Neural cell (in vitro differentiated cells): ENCODE measurements at regions not wholly inside any gene's neighbourhood (a gene's known extent, or its start where the extent isn't known, plus 50 kb on each side); places are given as distances from the start of the nearest gene placed in this dataset.

Experiments used
- H2AFZ ChIP-seq: fragments of 200-600, 300-800 bp; sonication (generic), shearing (Covaris generic); 2 replicates; pipeline ENCODE4 v1.6.0; 2014; ENCODE audit warnings: low read depth, mild to moderate bottlenecking, antibody characterized with exemption, low read length, moderate library complexity
- H3F3A ChIP-seq: fragments of 200-600 bp; shearing (Covaris generic); 2 replicates; pipeline ENCODE4 v1.6.1; 2016; ENCODE audit warnings: mild to moderate bottlenecking, moderate library complexity, mixed read lengths, antibody characterized with exemption, low read length; ENCODE audit not compliant: insufficient read depth, poor library complexity, severe bottlenecking
- H3K27ac ChIP-seq: fragments of 200-600, 300-800 bp; sonication (generic), shearing (Covaris generic); 2 replicates; pipeline ENCODE4 v1.5.1; 2014; ENCODE audit warnings: mild to moderate bottlenecking, low read length, moderate library complexity
- H3K27me3 ChIP-seq: fragments of 300-800, 200-600 bp; sonication (generic), shearing (Covaris generic); 2 replicates; pipeline ENCODE4 v1.6.0; 2014; ENCODE audit warnings: mild to moderate bottlenecking, low read depth, low read length, moderate library complexity; ENCODE audit not compliant: insufficient read depth
- H3K36me3 ChIP-seq: fragments of 300-800, 200-600 bp; sonication (generic), shearing (Covaris generic); 2 replicates; pipeline ENCODE4 v1.5.1; 2014; ENCODE audit warnings: mild to moderate bottlenecking, antibody characterized with exemption, low read length, moderate library complexity; ENCODE audit not compliant: insufficient read depth
- H3K4me2 ChIP-seq: fragments of 300-800, 200-600 bp; sonication (generic), shearing (Covaris generic); 2 replicates; pipeline ENCODE4 v1.6.0; 2014; ENCODE audit warnings: mild to moderate bottlenecking, low read length
- H3K4me3 ChIP-seq: fragments of 300-800, 200-600 bp; sonication (generic), shearing (Covaris generic); 2 replicates; pipeline ENCODE4 v1.5.1; 2014; ENCODE audit warnings: mild to moderate bottlenecking, low read length, moderate library complexity
- H3K79me2 ChIP-seq: fragments of 200-600 bp; shearing (Covaris generic); replicated peaks from 2 replicates; pipeline ENCODE4 v1.6.0; 2014; ENCODE audit warnings: mild to moderate bottlenecking, low read length, moderate library complexity; ENCODE audit not compliant: insufficient read depth
- H3K9ac ChIP-seq: fragments of 300-800, 200-600 bp; sonication (generic), shearing (Covaris generic); 2 replicates; pipeline ENCODE4 v1.6.1; 2016; ENCODE audit warnings: mild to moderate bottlenecking, low read length, mixed read lengths
- H3K9me2 ChIP-seq: fragments of 200-600 bp; shearing (Covaris generic); 2 replicates; pipeline ENCODE4 v1.6.1; 2016; ENCODE audit warnings: mild to moderate bottlenecking, low read length, mixed read lengths; ENCODE audit not compliant: insufficient read depth
- H3K9me3 ChIP-seq: fragments of 200-600, 300-800 bp; sonication (generic), shearing (Covaris generic); 2 replicates; pipeline ENCODE4 v1.6.1; 2016; ENCODE audit warnings: mild to moderate bottlenecking, mixed run types, low read length, moderate library complexity, mixed read lengths
- H4K20me1 ChIP-seq: fragments of 200-600 bp; shearing (Covaris generic); 2 replicates; pipeline ENCODE4 v1.6.1; 2016; ENCODE audit warnings: mild to moderate bottlenecking, mixed run types; ENCODE audit not compliant: insufficient read depth
- EP300 ChIP-seq: fragments of 450-650 bp; conservative IDR thresholded peaks from 2 replicates; pipeline ENCODE4 v1.6.1; 2014; ENCODE audit warnings: antibody characterized with exemption, mild to moderate bottlenecking, moderate library complexity; ENCODE audit not compliant: poor library complexity, severe bottlenecking
- EZH2 ChIP-seq: fragments of 200-600, 300-800 bp; shearing (Covaris generic), sonication (generic); IDR thresholded peaks from 2 replicates; pipeline ENCODE4 v1.6.1; 2014; ENCODE audit warnings: antibody characterized with exemption, low read length, borderline replicate concordance, mild to moderate bottlenecking; ENCODE audit not compliant: insufficient read depth, poor library complexity, severe bottlenecking
- MXI1 ChIP-seq: fragments of 450-650 bp; conservative IDR thresholded peaks from 2 replicates; pipeline ENCODE4 v1.6.1; 2014; ENCODE audit warnings: antibody characterized with exemption, mild to moderate bottlenecking; ENCODE audit not compliant: poor library complexity, severe bottlenecking
- POLR2AphosphoS5 ChIP-seq: IDR thresholded peaks from 2 replicates; pipeline ENCODE4 v1.6.1; 2012
- RAD21 ChIP-seq: fragments of 450-650 bp; conservative IDR thresholded peaks from 2 replicates; pipeline ENCODE4 v1.6.1; 2014; ENCODE audit warnings: antibody characterized with exemption, mild to moderate bottlenecking, moderate library complexity
- REST ChIP-seq: IDR thresholded peaks from 2 replicates; pipeline ENCODE4 v1.6.1; 2012; ENCODE audit warnings: borderline replicate concordance
- SMC3 ChIP-seq: fragments of 450-650 bp; conservative IDR thresholded peaks from 2 replicates; pipeline ENCODE4 v1.6.1; 2014; ENCODE audit warnings: antibody characterized with exemption, mild to moderate bottlenecking, moderate library complexity; ENCODE audit not compliant: poor library complexity
- TAF1 ChIP-seq: IDR thresholded peaks from 2 replicates; pipeline ENCODE4 v1.6.1; 2012; ENCODE audit warnings: low read depth
- TF ChIP-seq, protein P1 (sequence below): fragments of 450-650 bp; IDR thresholded peaks from 2 replicates; pipeline ENCODE4 v1.5.1; 2014; ENCODE audit warnings: antibody characterized with exemption, mild to moderate bottlenecking, moderate library complexity; ENCODE audit not compliant: poor library complexity, severe bottlenecking

DNA sequence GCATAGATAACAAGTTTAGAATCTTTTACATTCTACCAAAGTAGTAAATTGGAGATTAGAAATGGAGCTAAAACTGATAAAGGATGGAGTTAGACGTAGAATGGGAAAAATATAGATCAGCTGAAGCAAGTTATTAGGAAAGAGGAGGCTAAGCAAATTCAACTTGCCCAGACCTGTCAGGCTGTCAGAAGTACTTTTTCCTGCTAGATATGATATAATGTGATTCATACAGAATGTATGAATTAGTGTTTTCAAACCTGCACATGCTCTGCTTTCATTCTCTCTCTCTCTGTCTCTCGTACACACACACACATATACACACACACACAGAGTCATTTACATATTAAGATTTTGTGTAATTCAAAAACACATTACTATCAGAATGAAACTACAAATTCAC lies 133.2 kb upstream of the HDGFL1 start:
- H3K27ac ChIP-seq, result no peak overlapping the region
- H4K20me1 ChIP-seq, result no peaks in the 10 kb centered on the region
- no peak overlapping the region for H3K9ac ChIP-seq
- TF ChIP-seq RAD21 (no peak), EZH2 (no peak), EP300 (peak; percentile 30)
- no peaks in the 10 kb centered on the region for H3K27me3 ChIP-seq
- no peak overlapping the region for H3K4me2 ChIP-seq
- no peaks in the 10 kb centered on the region for H3K36me3 ChIP-seq
- H3F3A ChIP-seq, result no peaks in the 10 kb centered on the region
- H3K79me2 ChIP-seq, result no peaks in the 10 kb centered on the region
- H3K9me2 ChIP-seq, result no peaks in the 10 kb centered on the region
- no peaks in the 10 kb centered on the region for H3K9me3 ChIP-seq
- no peak overlapping the region for H3K4me3 ChIP-seq
- H2AFZ ChIP-seq, result no peak overlapping the region

DNA sequence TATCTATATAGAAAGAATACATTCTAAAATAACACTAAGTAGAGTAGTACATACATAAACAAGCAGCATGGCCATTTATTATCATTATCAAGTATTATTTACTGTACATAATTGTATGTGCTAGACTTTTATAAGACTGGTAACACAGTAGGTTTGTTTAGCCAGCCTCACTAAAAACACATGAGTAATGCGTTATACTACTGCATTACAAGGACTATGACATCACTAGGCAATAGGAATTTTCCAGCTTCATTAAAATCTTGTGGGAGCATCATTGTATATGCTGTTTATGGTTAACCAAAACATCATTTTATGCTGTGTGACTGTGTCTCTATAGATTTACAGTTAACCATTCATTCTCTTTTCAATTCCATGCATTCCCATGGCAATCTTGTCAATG lies 131.7 kb upstream of the HDGFL1 start:
- H3K36me3 ChIP-seq, result no peaks in the 10 kb centered on the region
- H3K4me3 ChIP-seq, result no peak overlapping the region
- H3K27ac ChIP-seq, result no peak overlapping the region
- no peak overlapping the region for H2AFZ ChIP-seq
- no peaks in the 10 kb centered on the region for H3K79me2 ChIP-seq
- H3K27me3 ChIP-seq, result no peaks in the 10 kb centered on the region
- H3K9ac ChIP-seq, result no peak overlapping the region
- no peak overlapping the region for H3K4me2 ChIP-seq
- H4K20me1 ChIP-seq, result no peaks in the 10 kb centered on the region
- H3F3A ChIP-seq, result no peaks in the 10 kb centered on the region
- no peaks in the 10 kb centered on the region for H3K9me3 ChIP-seq
- H3K9me2 ChIP-seq, result no peaks in the 10 kb centered on the region
- TF ChIP-seq REST (no peak), SMC3 (no peak), MXI1 (no peak), TAF1 (no peak), POLR2AphosphoS5 (no peak), RAD21 (no peak), EP300 (no peak), EZH2 (no peak)
- TF ChIP-seq, protein P1, sequence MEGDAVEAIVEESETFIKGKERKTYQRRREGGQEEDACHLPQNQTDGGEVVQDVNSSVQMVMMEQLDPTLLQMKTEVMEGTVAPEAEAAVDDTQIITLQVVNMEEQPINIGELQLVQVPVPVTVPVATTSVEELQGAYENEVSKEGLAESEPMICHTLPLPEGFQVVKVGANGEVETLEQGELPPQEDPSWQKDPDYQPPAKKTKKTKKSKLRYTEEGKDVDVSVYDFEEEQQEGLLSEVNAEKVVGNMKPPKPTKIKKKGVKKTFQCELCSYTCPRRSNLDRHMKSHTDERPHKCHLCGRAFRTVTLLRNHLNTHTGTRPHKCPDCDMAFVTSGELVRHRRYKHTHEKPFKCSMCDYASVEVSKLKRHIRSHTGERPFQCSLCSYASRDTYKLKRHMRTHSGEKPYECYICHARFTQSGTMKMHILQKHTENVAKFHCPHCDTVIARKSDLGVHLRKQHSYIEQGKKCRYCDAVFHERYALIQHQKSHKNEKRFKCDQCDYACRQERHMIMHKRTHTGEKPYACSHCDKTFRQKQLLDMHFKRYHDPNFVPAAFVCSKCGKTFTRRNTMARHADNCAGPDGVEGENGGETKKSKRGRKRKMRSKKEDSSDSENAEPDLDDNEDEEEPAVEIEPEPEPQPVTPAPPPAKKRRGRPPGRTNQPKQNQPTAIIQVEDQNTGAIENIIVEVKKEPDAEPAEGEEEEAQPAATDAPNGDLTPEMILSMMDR, result no peak

- no peaks in the 10 kb centered on the region for H3K9me3 ChIP-seq
Measured at GRCh38 chr6:22442826-22443225, 126.5 kb upstream of the HDGFL1 start.

More at GRCh38 chr6:22442826-22443225, 126.5 kb upstream of the HDGFL1 start:
- Histone ChIP-seq H3K27ac (no peak overlapping the region), H3K79me2 (no peaks in the 10 kb centered on the region), H3F3A (no peaks in the 10 kb centered on the region), H4K20me1 (no peaks in the 10 kb centered on the region), H3K27me3 (no peaks in the 10 kb centered on the region), H3K4me2 (no peak overlapping the region), H2AFZ (no peak overlapping the region), H3K9ac (no peak overlapping the region), H3K36me3 (no peaks in the 10 kb centered on the region), H3K9me2 (no peaks in the 10 kb centered on the region), H3K4me3 (no peak overlapping the region)
- TF ChIP-seq EP300 (no peak), MXI1 (no peak), REST (no peak)
